DND-41 (cell line): ENCODE measurements at regions not wholly inside any gene's neighbourhood (a gene's known extent, or its start where the extent isn't known, plus 50 kb on each side); places are given as distances from the start of the nearest gene placed in this dataset.

ENCODE experiments used
- ATAC-seq: fragments of 200-7000 bp; cut with Tn5 transposase; 3 replicates; pipeline ENCODE4 v1.9.1; 2021; ENCODE audit warnings: low read depth; ENCODE audit not compliant: insufficient read depth
- DNase-seq: peaks from one replicate; pipeline ENCODE4 v3.0.0-alpha.2; 2020
- H2AFZ ChIP-seq: 2 replicates; pipeline ENCODE4 v1.6.0; 2012; ENCODE audit warnings: low read depth, low read length
- H3K27ac ChIP-seq: 2 replicates; pipeline ENCODE4 v1.5.1; 2012; ENCODE audit warnings: low read length, inconsistent platforms
- H3K27me3 ChIP-seq: fragments of 200-600 bp; sonication (generic); 2 replicates; pipeline ENCODE4 v1.6.0; 2012; ENCODE audit warnings: low read length, mild to moderate bottlenecking, inconsistent platforms; ENCODE audit not compliant: insufficient read depth, poor library complexity
- H3K36me3 ChIP-seq: 2 replicates; pipeline ENCODE4 v1.5.1; 2012; ENCODE audit warnings: low read length, inconsistent platforms; ENCODE audit not compliant: insufficient read depth
- H3K4me1 ChIP-seq: 2 replicates; pipeline ENCODE4 v1.5.1; 2012; ENCODE audit warnings: mild to moderate bottlenecking, low read length; ENCODE audit not compliant: insufficient read depth
- H3K4me2 ChIP-seq: 2 replicates; pipeline ENCODE4 v1.6.0; 2012; ENCODE audit warnings: mild to moderate bottlenecking, moderate library complexity, low read length, inconsistent platforms; ENCODE audit not compliant: insufficient read depth
- H3K4me3 ChIP-seq, 2 experiments: fragments of 200-600 bp in 1 of 2; shearing (Covaris generic) in 1 of 2; 2 replicates each; pipeline ENCODE4 v1.5.1; 2012 to 2016; ENCODE audit warnings: inconsistent platforms in 2 of 2, low read length in 2 of 2, mild to moderate bottlenecking in 2 of 2, low read depth in 1 of 2, moderate library complexity in 1 of 2
- H3K79me2 ChIP-seq: 2 replicates; pipeline ENCODE4 v1.6.0; 2012; ENCODE audit warnings: low read length, inconsistent platforms; ENCODE audit not compliant: insufficient read depth
- H3K9ac ChIP-seq: 2 replicates; pipeline ENCODE4 v1.6.0; 2012; ENCODE audit warnings: low read depth, mild to moderate bottlenecking, inconsistent platforms, low read length, moderate library complexity
- H3K9me3 ChIP-seq: 2 replicates; pipeline ENCODE4 v1.5.1; 2012; ENCODE audit warnings: low read length, moderate library complexity, mild to moderate bottlenecking, inconsistent platforms; ENCODE audit not compliant: insufficient read depth, severe bottlenecking
- H4K20me1 ChIP-seq: 2 replicates; pipeline ENCODE4 v1.6.0; 2012; ENCODE audit warnings: low read length; ENCODE audit not compliant: insufficient read depth
- CTCF ChIP-seq: IDR thresholded peaks from 2 replicates; pipeline ENCODE4 v1.5.1; 2012; ENCODE audit warnings: borderline replicate concordance, low read length, moderate library complexity, mild to moderate bottlenecking; ENCODE audit not compliant: poor library complexity, severe bottlenecking; ENCODE audit errors: extremely low read depth
- EZH2 ChIP-seq: IDR thresholded peaks from 3 replicates; pipeline ENCODE4 v1.6.1; 2012; ENCODE audit warnings: borderline replicate concordance, low read depth, mild to moderate bottlenecking, moderate library complexity, low read length, inconsistent platforms; ENCODE audit not compliant: severe bottlenecking

GRCh38 chr14:103186909-103187586, 63.8 kb downstream of the TNFAIP2 start:
- Histone ChIP-seq H3K4me2 (no peak overlapping the region), H3K79me2 (no peaks in the 10 kb centered on the region), H3K4me1 (no peaks in the 10 kb centered on the region), H3K9ac (no peak overlapping the region), H3K4me3 (no peak overlapping the region), H2AFZ (no peak overlapping the region), H4K20me1 (no peaks in the 10 kb centered on the region), H3K27ac (no peak overlapping the region), H3K9me3 (no peaks in the 10 kb centered on the region), H3K36me3 (no peaks in the 10 kb centered on the region), H3K27me3 (peaks cover 3% of the 10 kb centered on the region)
- no peak for DNase-seq
- ATAC-seq = no peak
- TF ChIP-seq CTCF = no peak
- TF ChIP-seq EZH2 = no peak

GRCh38 chr14:103187911-103188310, 64.7 kb downstream of the TNFAIP2 start:
- TF ChIP-seq EZH2 = no peak
- TF ChIP-seq CTCF = no peak
- Histone ChIP-seq H2AFZ (no peak overlapping the region), H3K9me3 (no peaks in the 10 kb centered on the region), H3K4me1 (no peaks in the 10 kb centered on the region), H3K4me3 (no peak overlapping the region), H3K36me3 (no peaks in the 10 kb centered on the region), H3K27me3 (peaks cover 3% of the 10 kb centered on the region), H3K4me2 (no peak overlapping the region), H3K9ac (no peak overlapping the region), H3K27ac (no peak overlapping the region), H4K20me1 (no peaks in the 10 kb centered on the region), H3K79me2 (no peaks in the 10 kb centered on the region)
- ATAC-seq (no peak), DNase-seq (no peak)

GRCh38 chr14:103188810-103189480, 65.7 kb downstream of the TNFAIP2 start:
- Histone ChIP-seq H2AFZ (no peak overlapping the region), H3K4me1 (no peaks in the 10 kb centered on the region), H3K79me2 (no peaks in the 10 kb centered on the region), H4K20me1 (no peaks in the 10 kb centered on the region), H3K27ac (no peak overlapping the region), H3K27me3 (peaks cover 2% of the 10 kb centered on the region), H3K4me3 (no peak overlapping the region), H3K36me3 (no peaks in the 10 kb centered on the region), H3K9me3 (no peaks in the 10 kb centered on the region), H3K9ac (no peak overlapping the region), H3K4me2 (no peak overlapping the region)
- DNase-seq (no peak), ATAC-seq (no peak)
- peak; percentile 4 for TF ChIP-seq CTCF
- no peak for TF ChIP-seq EZH2
